Gastrocnemius medialis (tissue), 4 donors: ENCODE measurements at regions not wholly inside any gene's neighbourhood (a gene's known extent, or its start where the extent isn't known, plus 50 kb on each side); places are given as distances from the start of the nearest gene placed in this dataset.

ENCODE experiments used
- CTCF ChIP-seq, 5 experiments: fragments of 450-650 bp in 3 of 5; fragments of 200-600 bp in 2 of 5; sonication (generic) in 2 of 5; IDR thresholded peaks in 4 of 5; conservative IDR thresholded peaks in 1 of 5; 1 replicate in 4 of 5; 2 replicates in 1 of 5; pipeline ENCODE4 v1.5.1; 2016 to 2019; ENCODE audit warnings: antibody characterized with exemption in 5 of 5, mild to moderate bottlenecking in 3 of 5, moderate library complexity in 3 of 5
- POLR2A ChIP-seq, 2 donors: fragments of 450-650 bp; IDR thresholded peaks; one replicate each; pipeline ENCODE4 v1.6.1; 2017; ENCODE audit warnings: antibody characterized with exemption in 2 of 2, mild to moderate bottlenecking in 2 of 2, moderate library complexity in 2 of 2

GRCh38 chr20:48052475-48052835 lies 267.2 kb upstream of the SULF2 start:
- no peak for TF ChIP-seq CTCF (IDR thresholded peaks at IDR 0.05 in 4 of 5, conservative IDR thresholded peaks at IDR 0.05 in 1 of 5)
- no peak for TF ChIP-seq POLR2A (IDR thresholded peaks at IDR 0.05)
